Mucosa of rectum (tissue), 2 donors: ENCODE measurements at regions not wholly inside any gene's neighbourhood (a gene's known extent, or its start where the extent isn't known, plus 50 kb on each side); places are given as distances from the start of the nearest gene placed in this dataset.
"Not testable (repeated sequence)": the region's sequence is repeated elsewhere in the genome, so short reads cannot be mapped to it uniquely, and the experiment has no call there.

ENCODE experiments used
- H3K27ac ChIP-seq, 2 donors: one replicate each; pipeline ENCODE4 v1.7.0; 2013; ENCODE audit warnings: inconsistent platforms in 2 of 2, low read depth in 2 of 2, low read length in 2 of 2
- H3K27me3 ChIP-seq, 2 donors: one replicate each; pipeline ENCODE4 v1.7.0; 2013; ENCODE audit warnings: low read length in 2 of 2; ENCODE audit not compliant: control insufficient read depth in 2 of 2, insufficient read depth in 2 of 2
- H3K36me3 ChIP-seq, 2 donors: one replicate each; pipeline ENCODE4 v1.7.0; 2013; ENCODE audit warnings: low read length in 2 of 2; ENCODE audit not compliant: control insufficient read depth in 2 of 2, insufficient read depth in 2 of 2
- H3K4me1 ChIP-seq, 2 donors: one replicate each; pipeline ENCODE4 v1.7.0; 2013; ENCODE audit warnings: low read length in 2 of 2, mild to moderate bottlenecking in 1 of 2; ENCODE audit not compliant: control insufficient read depth in 2 of 2, insufficient read depth in 2 of 2
- H3K4me3 ChIP-seq, 2 donors: one replicate each; pipeline ENCODE4 v1.7.0; 2013; ENCODE audit warnings: low read length in 2 of 2
- H3K9ac ChIP-seq, 2 donors: one replicate each; pipeline ENCODE4 v1.7.0; 2013; ENCODE audit warnings: low read length in 2 of 2, low read depth in 1 of 2, mild to moderate bottlenecking in 1 of 2
- H3K9me3 ChIP-seq, 2 donors: one replicate each; pipeline ENCODE4 v1.7.0; 2013; ENCODE audit warnings: low read length in 2 of 2; ENCODE audit not compliant: control insufficient read depth in 2 of 2
- donor health status: healthy.
- donor health status: Normal muscosa, but diverticular disease.

- H3K27ac ChIP-seq: no peak overlapping the region
- H3K9me3 ChIP-seq: no peaks in the 10 kb centered on the region
- H3K27me3 ChIP-seq: no peaks in the 10 kb centered on the region
- no peak overlapping the region for H3K9ac ChIP-seq
- H3K4me3 ChIP-seq: no peak overlapping the region
- no peaks in the 10 kb centered on the region for H3K36me3 ChIP-seq
- H3K4me1 ChIP-seq: no peaks in the 10 kb centered on the region
Observed at GRCh38 chr15:98281130-98281529, 320.6 kb downstream of the ARRDC4 start.

- Histone ChIP-seq H3K27me3 (no peaks in the 10 kb centered on the region), H3K9ac (no peak overlapping the region), H3K36me3 (no peaks in the 10 kb centered on the region), H3K9me3 (no peaks in the 10 kb centered on the region), H3K4me3 (no peak overlapping the region), H3K27ac (no peak overlapping the region), H3K4me1 (no peaks in the 10 kb centered on the region)
Observed at GRCh38 chr15:98282656-98283332, 322.3 kb downstream of the ARRDC4 start.

- Histone ChIP-seq H3K36me3 (no peaks in the 10 kb centered on the region), H3K27ac (no peak overlapping the region), H3K4me1 (no peaks in the 10 kb centered on the region), H3K9ac (no peak overlapping the region), H3K27me3 (peaks cover 0 to 2% of the 10 kb centered on the region in 2 donors), H3K4me3 (no peak overlapping the region), H3K9me3 (no peaks in the 10 kb centered on the region)
Observed at GRCh38 chr15:98286200-98286599, 325.7 kb downstream of the ARRDC4 start.

DNA sequence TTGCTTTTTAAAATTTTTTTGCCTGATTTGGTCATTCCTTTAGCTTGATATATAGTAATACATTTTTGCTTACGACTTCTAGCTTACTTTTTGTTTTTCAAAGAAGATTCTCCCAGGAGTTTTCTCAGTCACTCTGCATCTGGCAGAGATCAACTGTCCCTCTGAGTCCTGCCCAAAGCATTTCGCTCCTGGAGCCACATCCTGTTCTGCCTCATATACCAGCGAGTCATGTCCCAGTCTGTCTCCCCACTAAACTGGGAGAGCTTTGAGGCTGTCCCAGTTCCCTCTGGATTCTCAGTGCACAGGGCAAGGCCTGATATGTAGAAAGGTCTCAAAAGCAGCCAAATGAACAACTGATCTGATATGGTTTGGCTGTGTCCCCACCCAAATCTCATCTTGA is 326.3 kb downstream of the ARRDC4 start:
- Histone ChIP-seq H3K36me3 (no peaks in the 10 kb centered on the region), H3K9ac (no peak overlapping the region), H3K4me3 (no peak overlapping the region), H3K9me3 (no peaks in the 10 kb centered on the region), H3K27me3 (peaks cover 0 to 2% of the 10 kb centered on the region in 2 donors), H3K27ac (no peak overlapping the region), H3K4me1 (no peaks in the 10 kb centered on the region)

DNA sequence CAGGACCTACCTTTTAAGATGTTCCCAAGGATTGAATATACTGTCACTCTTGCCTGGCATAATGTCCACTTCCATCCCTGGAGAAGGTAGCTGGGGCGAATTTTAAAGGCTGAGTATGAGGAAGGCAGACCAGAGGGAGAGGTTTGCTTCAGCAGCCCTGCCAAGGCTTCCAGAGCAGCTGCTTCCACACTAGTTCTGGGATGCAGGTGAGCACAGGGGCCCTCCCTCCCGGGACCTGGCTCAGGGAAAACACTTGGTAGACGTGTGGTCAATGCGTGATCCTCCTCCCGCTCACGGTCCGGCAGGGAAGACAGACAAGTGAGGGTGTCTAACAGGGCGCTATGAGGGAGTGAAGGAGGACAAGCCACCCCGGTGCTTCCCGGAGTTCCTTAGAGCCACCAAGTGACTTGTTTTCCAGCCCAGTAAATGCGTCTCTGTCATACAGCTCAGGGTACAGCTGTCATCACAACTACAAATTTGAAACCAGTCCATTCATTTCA is 327.6 kb downstream of the ARRDC4 start:
- H3K36me3 ChIP-seq: no peaks in the 10 kb centered on the region
- no peak overlapping the region for H3K4me3 ChIP-seq
- H3K27me3 ChIP-seq: peaks cover 2 to 4% of the 10 kb centered on the region in 2 donors
- no peak overlapping the region for H3K9ac ChIP-seq
- no peaks in the 10 kb centered on the region for H3K4me1 ChIP-seq
- no peak overlapping the region for H3K27ac ChIP-seq
- H3K9me3 ChIP-seq: no peaks in the 10 kb centered on the region

DNA sequence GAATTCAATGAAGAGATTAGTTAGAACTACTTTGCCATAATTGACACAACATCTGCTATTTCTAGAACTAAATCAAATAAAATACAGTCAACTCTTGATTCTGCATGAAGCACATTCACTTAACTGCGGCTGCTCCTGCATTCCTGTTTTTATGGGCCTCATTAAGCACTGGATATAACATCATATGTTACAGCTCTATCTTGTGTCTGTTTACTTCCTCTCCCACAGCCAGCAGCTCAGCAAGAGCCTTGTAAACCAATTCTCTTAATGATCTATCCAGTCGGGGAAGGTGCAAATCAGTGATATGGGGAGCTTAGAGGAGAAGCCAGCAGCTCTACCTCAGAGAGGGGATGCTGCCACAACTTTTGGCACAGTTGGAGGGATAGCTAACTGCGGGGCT is 329.2 kb downstream of the ARRDC4 start:
- Histone ChIP-seq H3K36me3 (no peaks in the 10 kb centered on the region), H3K27me3 (peaks cover 2 to 4% of the 10 kb centered on the region in 2 donors), H3K9ac (no peak overlapping the region), H3K4me3 (no peak overlapping the region), H3K4me1 (no peaks in the 10 kb centered on the region), H3K27ac (no peak overlapping the region), H3K9me3 (no peaks in the 10 kb centered on the region)

- no peak overlapping the region for H3K4me3 ChIP-seq
- H3K27ac ChIP-seq: no peak overlapping the region
- H3K9me3 ChIP-seq: no peaks in the 10 kb centered on the region
- no peak overlapping the region for H3K9ac ChIP-seq
- no peaks in the 10 kb centered on the region for H3K4me1 ChIP-seq
- H3K36me3 ChIP-seq: no peaks in the 10 kb centered on the region
- H3K27me3 ChIP-seq: peaks cover 2 to 4% of the 10 kb centered on the region in 2 donors
Observed at GRCh38 chr15:98292442-98293240, 332.1 kb downstream of the ARRDC4 start.

- Histone ChIP-seq H3K9ac (no peak overlapping the region), H3K4me1 (no peaks in the 10 kb centered on the region), H3K4me3 (no peak overlapping the region), H3K36me3 (no peaks in the 10 kb centered on the region), H3K27me3 (peaks cover 2 to 4% of the 10 kb centered on the region in 2 donors), H3K27ac (no peak overlapping the region), H3K9me3 (no peaks in the 10 kb centered on the region)
Observed at GRCh38 chr15:98294126-98294525, 333.6 kb downstream of the ARRDC4 start.

DNA sequence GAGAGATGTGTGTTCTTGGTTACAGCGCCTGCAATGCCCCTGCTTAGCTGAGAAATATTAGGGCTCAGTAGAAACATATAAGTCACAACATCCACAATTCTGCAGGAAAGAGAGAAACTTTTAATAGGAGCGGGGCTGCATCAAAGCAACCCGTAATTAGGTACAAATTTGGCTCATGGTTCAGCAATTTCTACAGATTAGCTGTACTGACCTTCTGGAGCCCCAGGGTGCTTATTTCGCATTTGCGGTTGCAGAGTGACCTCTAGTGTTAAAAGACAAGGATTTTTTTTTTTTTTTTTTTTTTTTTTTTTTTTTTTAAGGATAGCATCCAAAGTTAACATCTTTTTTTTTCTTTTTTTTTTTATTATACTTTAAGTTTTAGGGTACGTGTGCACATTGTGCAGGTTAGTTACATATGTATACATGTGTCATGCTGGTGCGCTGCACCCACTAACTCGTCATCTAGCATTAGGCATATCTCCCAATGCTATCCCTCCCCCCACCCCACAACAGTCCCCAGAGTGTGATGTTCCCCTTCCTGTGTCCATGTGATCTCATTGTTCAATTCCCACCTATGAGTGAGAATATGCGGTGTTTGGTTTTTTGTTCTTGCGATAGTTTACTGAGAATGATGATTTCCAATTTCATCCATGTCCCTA is 334.7 kb downstream of the ARRDC4 start:
- not testable (repeated sequence) for H3K27ac ChIP-seq, H3K9ac ChIP-seq, H3K4me3 ChIP-seq, H3K4me1 ChIP-seq, H3K9me3 ChIP-seq, H3K36me3 ChIP-seq, H3K27me3 ChIP-seq

- no peak overlapping the region for H3K27ac ChIP-seq
- no peaks in the 10 kb centered on the region for H3K36me3 ChIP-seq
- no peaks in the 10 kb centered on the region for H3K9me3 ChIP-seq
- H3K4me1 ChIP-seq: no peaks in the 10 kb centered on the region
- H3K27me3 ChIP-seq: peaks cover 2 to 7% of the 10 kb centered on the region in 2 donors
- no peak overlapping the region for H3K4me3 ChIP-seq
- no peak overlapping the region for H3K9ac ChIP-seq
Observed at GRCh38 chr15:98296653-98297052, 336.1 kb downstream of the ARRDC4 start.
